ENCODE measurements at regions not wholly inside any gene's neighbourhood (a gene's known extent, or its start where the extent isn't known, plus 50 kb on each side); places are given as distances from the start of the nearest gene placed in this dataset.

DNA sequence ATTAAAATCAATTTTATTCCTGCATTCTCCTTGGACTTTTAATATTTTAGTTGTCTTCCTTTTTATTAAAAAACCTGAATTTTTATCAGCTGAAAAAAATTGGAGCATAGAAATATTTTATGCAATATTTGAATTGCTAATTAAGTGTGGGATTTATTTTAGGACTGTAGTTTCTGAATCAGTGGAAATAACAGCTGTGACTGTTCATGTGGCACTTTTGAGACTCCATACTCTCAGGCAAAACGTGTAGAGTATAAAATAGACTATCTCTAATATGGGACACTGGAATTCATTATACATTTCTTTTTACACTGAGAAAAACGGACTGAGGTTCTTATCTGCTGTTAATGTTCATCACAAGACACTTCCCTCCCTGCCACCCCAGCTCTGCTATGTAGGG, 558.3 kb upstream of the TPK1 start:
- no peak overlapping the region for H3K4me2 ChIP-seq (ENCODE audit: low read length)
- H3K9me2 ChIP-seq (ENCODE audit: insufficient read depth, low read length), result no peaks in the 10 kb centered on the region
- no peak overlapping the region for H3K4me3 ChIP-seq (ENCODE audit: low read length)
- H4K20me1 ChIP-seq (ENCODE audit: insufficient read depth), result no peaks in the 10 kb centered on the region
- H3K27me3 ChIP-seq (ENCODE audit: insufficient read depth, low read depth, low read length), result no peaks in the 10 kb centered on the region
- no peaks in the 10 kb centered on the region for H3F3A ChIP-seq (ENCODE audit: insufficient read depth, low read length, poor library complexity, severe bottlenecking)
- H3K9ac ChIP-seq (ENCODE audit: low read length), result no peak overlapping the region
- H3K79me2 ChIP-seq (replicated peaks; ENCODE audit: insufficient read depth, low read length), result no peaks in the 10 kb centered on the region
- no peak for TF ChIP-seq SMC3 (conservative IDR thresholded peaks at IDR 0.05; ENCODE audit: poor library complexity)
- TF ChIP-seq TAF1 (IDR thresholded peaks at IDR 0.05; ENCODE audit: low read depth), result no peak
- TF ChIP-seq EP300 (conservative IDR thresholded peaks at IDR 0.05; ENCODE audit: poor library complexity, severe bottlenecking), result no peak
- TF ChIP-seq, protein P1, sequence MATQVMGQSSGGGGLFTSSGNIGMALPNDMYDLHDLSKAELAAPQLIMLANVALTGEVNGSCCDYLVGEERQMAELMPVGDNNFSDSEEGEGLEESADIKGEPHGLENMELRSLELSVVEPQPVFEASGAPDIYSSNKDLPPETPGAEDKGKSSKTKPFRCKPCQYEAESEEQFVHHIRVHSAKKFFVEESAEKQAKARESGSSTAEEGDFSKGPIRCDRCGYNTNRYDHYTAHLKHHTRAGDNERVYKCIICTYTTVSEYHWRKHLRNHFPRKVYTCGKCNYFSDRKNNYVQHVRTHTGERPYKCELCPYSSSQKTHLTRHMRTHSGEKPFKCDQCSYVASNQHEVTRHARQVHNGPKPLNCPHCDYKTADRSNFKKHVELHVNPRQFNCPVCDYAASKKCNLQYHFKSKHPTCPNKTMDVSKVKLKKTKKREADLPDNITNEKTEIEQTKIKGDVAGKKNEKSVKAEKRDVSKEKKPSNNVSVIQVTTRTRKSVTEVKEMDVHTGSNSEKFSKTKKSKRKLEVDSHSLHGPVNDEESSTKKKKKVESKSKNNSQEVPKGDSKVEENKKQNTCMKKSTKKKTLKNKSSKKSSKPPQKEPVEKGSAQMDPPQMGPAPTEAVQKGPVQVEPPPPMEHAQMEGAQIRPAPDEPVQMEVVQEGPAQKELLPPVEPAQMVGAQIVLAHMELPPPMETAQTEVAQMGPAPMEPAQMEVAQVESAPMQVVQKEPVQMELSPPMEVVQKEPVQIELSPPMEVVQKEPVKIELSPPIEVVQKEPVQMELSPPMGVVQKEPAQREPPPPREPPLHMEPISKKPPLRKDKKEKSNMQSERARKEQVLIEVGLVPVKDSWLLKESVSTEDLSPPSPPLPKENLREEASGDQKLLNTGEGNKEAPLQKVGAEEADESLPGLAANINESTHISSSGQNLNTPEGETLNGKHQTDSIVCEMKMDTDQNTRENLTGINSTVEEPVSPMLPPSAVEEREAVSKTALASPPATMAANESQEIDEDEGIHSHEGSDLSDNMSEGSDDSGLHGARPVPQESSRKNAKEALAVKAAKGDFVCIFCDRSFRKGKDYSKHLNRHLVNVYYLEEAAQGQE (IDR thresholded peaks at IDR 0.05; ENCODE audit: borderline replicate concordance), result no peak
- TF ChIP-seq RAD21 (conservative IDR thresholded peaks at IDR 0.05), result no peak
- no peak for TF ChIP-seq EZH2 (IDR thresholded peaks at IDR 0.05; ENCODE audit: borderline replicate concordance, insufficient read depth, low read length, poor library complexity, severe bottlenecking)
- TF ChIP-seq, protein P2, sequence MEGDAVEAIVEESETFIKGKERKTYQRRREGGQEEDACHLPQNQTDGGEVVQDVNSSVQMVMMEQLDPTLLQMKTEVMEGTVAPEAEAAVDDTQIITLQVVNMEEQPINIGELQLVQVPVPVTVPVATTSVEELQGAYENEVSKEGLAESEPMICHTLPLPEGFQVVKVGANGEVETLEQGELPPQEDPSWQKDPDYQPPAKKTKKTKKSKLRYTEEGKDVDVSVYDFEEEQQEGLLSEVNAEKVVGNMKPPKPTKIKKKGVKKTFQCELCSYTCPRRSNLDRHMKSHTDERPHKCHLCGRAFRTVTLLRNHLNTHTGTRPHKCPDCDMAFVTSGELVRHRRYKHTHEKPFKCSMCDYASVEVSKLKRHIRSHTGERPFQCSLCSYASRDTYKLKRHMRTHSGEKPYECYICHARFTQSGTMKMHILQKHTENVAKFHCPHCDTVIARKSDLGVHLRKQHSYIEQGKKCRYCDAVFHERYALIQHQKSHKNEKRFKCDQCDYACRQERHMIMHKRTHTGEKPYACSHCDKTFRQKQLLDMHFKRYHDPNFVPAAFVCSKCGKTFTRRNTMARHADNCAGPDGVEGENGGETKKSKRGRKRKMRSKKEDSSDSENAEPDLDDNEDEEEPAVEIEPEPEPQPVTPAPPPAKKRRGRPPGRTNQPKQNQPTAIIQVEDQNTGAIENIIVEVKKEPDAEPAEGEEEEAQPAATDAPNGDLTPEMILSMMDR (IDR thresholded peaks at IDR 0.05; ENCODE audit: poor library complexity, severe bottlenecking), result no peak
- H3K36me3 ChIP-seq (ENCODE audit: insufficient read depth, low read length), result no peaks in the 10 kb centered on the region
- no peak overlapping the region for H2AFZ ChIP-seq (ENCODE audit: low read depth, low read length)
- no peak overlapping the region for H3K27ac ChIP-seq (ENCODE audit: low read length)
- no peaks in the 10 kb centered on the region for H3K9me3 ChIP-seq (ENCODE audit: low read length)

DNA sequence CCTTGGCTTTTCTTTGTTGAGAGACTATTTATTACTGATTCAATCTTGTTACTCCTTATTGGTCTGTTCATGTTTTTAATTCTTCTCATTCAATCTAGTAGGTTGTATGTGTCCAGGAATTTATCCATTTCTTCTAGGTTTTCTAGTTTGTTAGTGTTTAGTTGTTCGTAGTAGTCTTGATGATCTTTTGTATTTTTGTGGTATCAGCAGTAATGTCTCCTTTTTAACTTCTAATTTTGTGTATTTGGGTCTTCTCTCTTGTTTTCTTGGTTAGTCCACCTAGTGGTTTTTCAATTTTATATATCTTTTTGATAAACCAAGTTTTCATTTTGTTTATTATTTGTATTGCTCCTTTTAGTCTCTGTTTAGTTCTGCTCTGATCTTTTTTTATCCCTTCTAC, 546.9 kb upstream of the TPK1 start:
- Histone ChIP-seq H3K27ac (ENCODE audit: low read length) (no peak overlapping the region), H3K27me3 (ENCODE audit: insufficient read depth, low read depth, low read length) (no peaks in the 10 kb centered on the region), H3K79me2 (replicated peaks; ENCODE audit: insufficient read depth, low read length) (no peaks in the 10 kb centered on the region), H2AFZ (ENCODE audit: low read depth, low read length) (no peak overlapping the region), H3F3A (ENCODE audit: insufficient read depth, low read length, poor library complexity, severe bottlenecking) (no peaks in the 10 kb centered on the region), H4K20me1 (ENCODE audit: insufficient read depth) (no peaks in the 10 kb centered on the region), H3K9me3 (ENCODE audit: low read length) (no peaks in the 10 kb centered on the region), H3K9me2 (ENCODE audit: insufficient read depth, low read length) (no peaks in the 10 kb centered on the region), H3K4me2 (ENCODE audit: low read length) (no peak overlapping the region), H3K4me3 (ENCODE audit: low read length) (no peak overlapping the region), H3K9ac (ENCODE audit: low read length) (no peak overlapping the region), H3K36me3 (ENCODE audit: insufficient read depth, low read length) (no peaks in the 10 kb centered on the region)
- TF ChIP-seq EP300 (conservative IDR thresholded peaks at IDR 0.05; ENCODE audit: poor library complexity, severe bottlenecking) (no peak), SMC3 (conservative IDR thresholded peaks at IDR 0.05; ENCODE audit: poor library complexity) (no peak), EZH2 (IDR thresholded peaks at IDR 0.05; ENCODE audit: borderline replicate concordance, insufficient read depth, low read length, poor library complexity, severe bottlenecking) (no peak), RAD21 (conservative IDR thresholded peaks at IDR 0.05) (no peak), POLR2AphosphoS5 (IDR thresholded peaks at IDR 0.05) (no peak), TAF1 (IDR thresholded peaks at IDR 0.05; ENCODE audit: low read depth) (no peak), MXI1 (conservative IDR thresholded peaks at IDR 0.05; ENCODE audit: poor library complexity, severe bottlenecking) (no peak)
- TF ChIP-seq, protein P1 (IDR thresholded peaks at IDR 0.05; ENCODE audit: borderline replicate concordance), result no peak
- TF ChIP-seq, protein P2 (IDR thresholded peaks at IDR 0.05; ENCODE audit: poor library complexity, severe bottlenecking), result no peak

All from neural cell (in vitro differentiated cells).